IMR-90 (cell line): ENCODE measurements at regions not wholly inside any gene's neighbourhood (a gene's known extent, or its start where the extent isn't known, plus 50 kb on each side); places are given as distances from the start of the nearest gene placed in this dataset.

Source experiments
- CEBPB ChIP-seq: IDR thresholded peaks from 2 replicates; pipeline ENCODE4 v1.6.1; 2012; ENCODE audit warnings: low read depth, low read length, improper control_type of control experiment
- CTCF ChIP-seq: conservative IDR thresholded peaks from 2 replicates; pipeline ENCODE4 v1.5.1; 2012; ENCODE audit warnings: mild to moderate bottlenecking, low read depth, low read length, improper control_type of control experiment
- POLR2A ChIP-seq: IDR thresholded peaks from 2 replicates; pipeline ENCODE4 v1.6.1; 2012; ENCODE audit warnings: mild to moderate bottlenecking, low read depth, low read length
- RAD21 ChIP-seq: IDR thresholded peaks from 2 replicates; pipeline ENCODE4 v1.6.1; 2012; ENCODE audit warnings: low read length, improper control_type of control experiment
- RCOR1 ChIP-seq: IDR thresholded peaks from 2 replicates; pipeline ENCODE4 v1.6.1; 2012; ENCODE audit warnings: mild to moderate bottlenecking, low read length, improper control_type of control experiment; ENCODE audit not compliant: insufficient replicate concordance
- RFX5 ChIP-seq: IDR thresholded peaks from 2 replicates; pipeline ENCODE4 v1.8.0; 2012; ENCODE audit warnings: low read depth, mild to moderate bottlenecking, low read length, moderate library complexity
- USF2 ChIP-seq: fragments of 150-350 bp; IDR thresholded peaks from 2 replicates; pipeline ENCODE4 v1.6.1; 2017; ENCODE audit warnings: mild to moderate bottlenecking, antibody characterized with exemption, low read length, low read depth

- TF ChIP-seq RAD21 (no peak), CEBPB (no peak), POLR2A (no peak), CTCF (no peak), USF2 (no peak), RFX5 (no peak), RCOR1 (no peak)
Measured at GRCh38 chr3:70737666-70738290, 425.3 kb upstream of the MDFIC2 start.
